HG03064 (cell line): ENCODE measurements at regions not wholly inside any gene's neighbourhood (a gene's known extent, or its start where the extent isn't known, plus 50 kb on each side); places are given as distances from the start of the nearest gene placed in this dataset.
"Not testable (repeated sequence)": the region's sequence is repeated elsewhere in the genome, so short reads cannot be mapped to it uniquely, and the experiment has no call there.

Source experiments
- ATAC-seq: cut with Tn5 transposase; IDR thresholded peaks from one replicate; pipeline ENCODE4 v1.9.1; 2021; ENCODE audit warnings: low read depth; ENCODE audit not compliant: unreplicated experiment

- no peak for ATAC-seq
Observed at GRCh38 chr1:199247891-199248290, 609.1 kb downstream of the PTPRC start.

GRCh38 chr1:199254040-199254439, 615.2 kb downstream of the PTPRC start:
- ATAC-seq, result not testable (repeated sequence)

- ATAC-seq, result no peak
Observed at GRCh38 chr1:199261328-199261727, 622.5 kb downstream of the PTPRC start.

- ATAC-seq, result no peak
Observed at GRCh38 chr1:199264283-199264682, 625.4 kb downstream of the PTPRC start.

DNA sequence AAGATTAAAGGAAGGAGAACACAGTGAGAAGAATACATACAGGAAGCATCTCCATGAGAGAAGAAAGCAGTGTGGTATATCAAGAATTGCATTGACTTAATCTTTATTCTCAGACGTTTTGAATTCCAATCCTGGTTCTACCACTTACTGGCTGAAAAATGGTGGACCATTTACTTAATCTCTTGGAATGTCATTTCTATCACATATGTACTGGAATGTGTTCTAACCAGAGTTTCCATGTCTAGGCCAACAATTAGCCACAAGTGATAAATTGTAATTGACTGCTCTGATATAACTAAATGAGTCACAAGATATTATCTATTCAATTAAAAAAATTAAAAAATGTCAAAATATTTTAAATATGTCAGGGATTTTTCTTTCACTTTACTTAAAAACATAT, 626.1 kb downstream of the PTPRC start:
- no peak for ATAC-seq

GRCh38 chr1:199265319-199265718, 626.5 kb downstream of the PTPRC start:
- no peak for ATAC-seq

GRCh38 chr1:199269241-199269640, 630.4 kb downstream of the PTPRC start:
- ATAC-seq, result no peak

DNA sequence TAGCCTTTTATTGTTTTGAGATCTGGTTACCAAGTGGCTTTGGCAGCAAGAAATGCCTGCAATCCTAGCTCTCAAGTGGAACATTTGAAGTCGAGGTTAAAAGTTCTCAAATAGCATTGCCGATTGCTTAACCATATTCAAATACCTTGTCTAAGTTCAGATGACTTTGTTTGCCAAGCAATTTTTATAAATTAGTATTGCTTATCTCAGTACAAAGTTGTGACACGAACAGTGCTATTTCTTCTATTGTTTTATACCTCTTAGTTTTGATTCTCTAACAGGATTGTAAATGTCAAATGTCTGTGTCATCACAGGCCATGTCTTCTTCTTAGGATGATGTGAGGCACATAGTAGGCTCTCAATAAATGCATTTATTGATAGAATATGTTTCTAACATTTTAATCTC, 633.3 kb downstream of the PTPRC start:
- ATAC-seq, result no peak

DNA sequence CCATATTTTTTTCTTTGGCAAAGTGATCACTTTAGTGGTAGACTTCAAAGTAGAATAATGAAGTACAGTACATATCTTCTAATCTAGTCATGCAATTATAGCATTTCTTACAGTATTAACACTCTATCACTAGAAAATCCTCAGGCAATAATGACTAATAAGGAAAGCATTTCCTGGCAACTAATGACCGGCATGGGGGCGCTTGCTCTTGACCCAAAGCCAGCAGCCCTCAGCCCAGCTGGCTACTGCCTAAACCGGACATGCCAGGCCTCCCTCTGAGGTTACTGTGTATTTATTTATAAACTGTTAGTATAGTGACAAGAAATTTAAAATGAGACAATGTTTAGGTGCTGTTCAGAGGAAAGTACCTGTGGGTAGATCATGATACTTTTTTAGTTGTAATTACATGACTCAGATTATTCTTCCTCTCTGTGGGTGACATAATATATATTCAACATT, 633.8 kb downstream of the PTPRC start:
- peak; percentile 73 for ATAC-seq

- ATAC-seq, result no peak
Observed at GRCh38 chr1:199273837-199274379, 635.1 kb downstream of the PTPRC start.

GRCh38 chr1:199279067-199279466, 640.2 kb downstream of the PTPRC start:
- no peak for ATAC-seq

DNA sequence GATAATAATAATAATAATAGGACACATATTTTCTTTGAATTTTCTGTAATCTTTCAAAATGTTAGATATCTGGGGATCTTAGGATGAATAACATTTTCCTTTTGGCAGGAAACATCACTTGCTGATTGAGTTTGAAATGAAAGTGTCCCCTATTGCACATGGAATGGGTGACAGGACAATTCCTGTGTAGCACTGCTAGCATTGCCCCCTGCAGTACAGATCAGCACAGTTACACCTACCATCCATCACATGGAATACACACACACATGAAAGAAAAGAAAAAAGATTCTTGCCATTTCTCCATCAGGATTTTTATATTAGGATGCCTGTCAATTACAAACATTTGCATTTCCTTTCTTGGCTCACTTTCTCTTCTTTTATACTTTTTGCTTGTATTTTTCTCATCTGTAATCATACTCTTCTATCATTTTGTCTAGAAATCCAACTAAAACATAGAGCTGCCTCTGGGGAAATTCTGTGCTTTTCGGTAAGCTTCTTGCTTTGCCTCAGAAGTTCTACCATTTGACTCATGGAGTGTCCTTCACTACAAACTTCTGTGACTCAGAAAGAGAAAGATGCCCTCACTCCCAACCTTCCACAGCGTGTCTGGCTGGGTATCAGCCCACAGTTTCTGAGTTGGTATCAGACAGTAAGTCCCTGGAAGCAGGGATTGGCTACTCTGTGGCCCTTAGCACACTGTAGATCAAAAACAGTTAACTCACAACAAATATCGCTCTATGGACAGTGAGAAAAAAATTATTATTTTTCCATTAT, 641.2 kb downstream of the PTPRC start:
- ATAC-seq, result no peak

GRCh38 chr1:199282751-199283305, 644.0 kb downstream of the PTPRC start:
- ATAC-seq, result no peak

DNA sequence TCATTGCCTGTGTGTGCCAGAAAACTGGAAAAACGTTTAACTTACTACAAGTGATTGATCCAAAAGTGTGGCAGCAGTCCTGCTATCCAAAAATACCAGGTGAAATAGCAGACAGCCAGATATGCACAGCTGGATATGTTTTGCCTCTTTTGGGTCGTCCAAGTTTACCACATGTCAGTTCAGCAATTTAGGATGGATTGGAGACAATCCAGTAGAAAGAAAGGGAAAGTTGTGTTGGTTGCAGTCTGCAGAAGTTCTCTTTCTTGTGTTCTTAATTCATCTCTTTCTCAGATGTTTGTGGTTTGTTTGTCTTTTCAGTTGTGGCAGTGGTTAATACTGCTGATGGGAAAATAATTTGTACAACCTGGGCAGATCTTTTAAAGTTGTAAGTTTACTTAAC, 645.0 kb downstream of the PTPRC start:
- no peak for ATAC-seq

DNA sequence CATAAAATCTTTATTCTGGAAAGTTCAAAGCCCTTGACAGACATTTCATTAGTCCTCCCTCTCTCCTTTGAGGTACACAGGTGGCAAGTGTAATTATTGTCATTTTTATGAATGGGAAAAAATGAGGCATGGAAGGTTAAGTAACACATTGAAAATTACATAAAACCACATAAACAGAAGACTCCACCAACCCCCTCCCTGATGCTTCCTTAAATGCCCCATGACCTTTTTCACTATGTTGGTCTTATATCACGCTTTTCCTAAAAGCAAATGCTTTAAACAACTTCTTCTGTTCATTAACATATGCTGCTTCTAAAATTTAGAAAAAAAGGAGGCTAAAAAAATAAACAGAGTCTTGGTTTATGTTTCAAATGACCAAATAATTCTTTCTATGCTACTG, 648.4 kb downstream of the PTPRC start:
- no peak for ATAC-seq

GRCh38 chr1:199287647-199288046, 648.8 kb downstream of the PTPRC start:
- ATAC-seq, result no peak

GRCh38 chr1:199290186-199290585, 651.3 kb downstream of the PTPRC start:
- ATAC-seq, result no peak

DNA sequence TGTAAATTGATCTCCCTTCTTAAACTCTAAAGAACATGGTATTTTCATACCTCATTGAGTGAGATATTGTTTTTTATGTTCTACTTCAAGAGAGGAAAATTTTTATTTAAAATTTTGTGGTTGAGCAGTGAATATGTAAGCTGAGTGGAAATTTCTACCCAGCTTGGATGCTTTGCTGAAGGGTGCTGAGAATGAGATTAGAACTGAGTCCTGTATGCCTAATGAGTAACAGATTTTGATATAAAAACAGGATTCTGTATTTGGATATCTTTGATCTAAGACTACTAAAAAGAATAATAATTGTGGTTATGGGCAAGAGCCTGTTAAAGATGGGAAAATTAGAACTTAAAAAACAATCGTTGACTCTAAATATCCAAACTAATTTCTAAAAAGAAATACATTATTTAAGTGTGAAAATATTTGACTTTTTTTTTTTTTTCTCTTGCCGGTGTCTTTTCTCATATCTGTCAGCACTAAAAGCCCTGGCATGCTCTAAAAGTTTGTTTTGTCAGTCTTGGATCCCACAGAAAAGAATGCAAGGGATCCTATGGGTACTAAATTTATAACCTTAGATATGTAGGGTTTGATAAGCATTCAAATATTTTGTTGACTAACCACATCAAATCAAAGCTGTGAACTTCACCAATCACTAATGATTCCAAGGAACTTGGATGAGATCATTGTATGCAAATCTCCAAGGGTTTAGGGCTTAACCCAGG, 652.3 kb downstream of the PTPRC start:
- no peak for ATAC-seq

- no peak for ATAC-seq
Observed at GRCh38 chr1:199292896-199293295, 654.1 kb downstream of the PTPRC start.

GRCh38 chr1:199295107-199295506, 656.3 kb downstream of the PTPRC start:
- ATAC-seq, result no peak

DNA sequence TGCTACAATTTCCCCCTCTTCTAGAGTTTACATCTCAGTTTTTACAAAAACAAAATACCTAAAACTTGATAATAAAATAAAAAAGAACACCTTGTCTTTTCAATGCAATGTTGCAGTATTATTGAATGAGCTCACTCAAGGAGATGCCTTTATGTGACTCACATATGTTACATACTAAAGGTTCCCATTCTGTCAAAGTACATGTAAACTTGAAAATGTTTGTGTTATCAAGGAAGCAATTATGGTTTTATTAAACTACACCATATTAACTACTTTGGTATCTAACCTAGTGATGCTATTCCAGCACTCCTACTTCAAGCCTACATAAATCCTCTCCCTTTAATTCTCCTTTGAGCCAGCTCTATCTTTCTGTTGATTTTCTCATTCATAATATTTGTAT, 658.3 kb downstream of the PTPRC start:
- no peak for ATAC-seq
